GM19023 (cell line): ENCODE measurements at regions not wholly inside any gene's neighbourhood (a gene's known extent, or its start where the extent isn't known, plus 50 kb on each side); places are given as distances from the start of the nearest gene placed in this dataset.
"Not testable (repeated sequence)": the region's sequence is repeated elsewhere in the genome, so short reads cannot be mapped to it uniquely, and the experiment has no call there.

ENCODE experiments used
- ATAC-seq: cut with Tn5 transposase; IDR thresholded peaks from one replicate; pipeline ENCODE4 v1.9.1; 2021; ENCODE audit warnings: mild to moderate bottlenecking, moderate library complexity; ENCODE audit not compliant: unreplicated experiment

- no peak for ATAC-seq
Measured at GRCh38 chr1:70667494-70668170, 256.6 kb downstream of the CTH start.

- no peak for ATAC-seq
Measured at GRCh38 chr1:70671006-70671405, 259.9 kb downstream of the CTH start.

- ATAC-seq = no peak
Measured at GRCh38 chr1:70672442-70672888, 261.4 kb downstream of the CTH start.

- ATAC-seq = no peak
Measured at GRCh38 chr1:70674941-70675685, 264.0 kb downstream of the CTH start.

GRCh38 chr1:70675737-70676156 lies 264.7 kb downstream of the CTH start:
- ATAC-seq = peak; percentile 60

- peak; percentile 99 for ATAC-seq
Measured at GRCh38 chr1:70685300-70686286, 274.5 kb downstream of the CTH start.

GRCh38 chr1:70688580-70688979 lies 277.5 kb downstream of the CTH start:
- no peak for ATAC-seq

GRCh38 chr1:70706381-70707037 lies 295.4 kb downstream of the CTH start:
- no peak for ATAC-seq

GRCh38 chr1:70707214-70707613 lies 296.1 kb downstream of the CTH start:
- ATAC-seq = no peak

- no peak for ATAC-seq
Measured at GRCh38 chr1:70714149-70714548, 303.1 kb downstream of the CTH start.

- ATAC-seq = no peak
Measured at GRCh38 chr1:70717211-70717610, 306.1 kb downstream of the CTH start.

GRCh38 chr1:70717656-70718055 lies 306.6 kb downstream of the CTH start:
- no peak for ATAC-seq

GRCh38 chr1:70718086-70718630 lies 307.1 kb downstream of the CTH start:
- ATAC-seq = no peak

GRCh38 chr1:70719154-70719553 lies 308.1 kb downstream of the CTH start:
- ATAC-seq = no peak

GRCh38 chr1:70720109-70720508 lies 309.0 kb downstream of the CTH start:
- ATAC-seq = no peak

- ATAC-seq = no peak
Measured at GRCh38 chr1:70720521-70720920, 309.5 kb downstream of the CTH start.

- no peak for ATAC-seq
Measured at GRCh38 chr1:70727886-70728489, 316.9 kb downstream of the CTH start.

- not testable (repeated sequence) for ATAC-seq
Measured at GRCh38 chr1:70736518-70736917, 311.1 kb downstream of the PTGER3 start.

- no peak for ATAC-seq
Measured at GRCh38 chr1:70737125-70737524, 310.5 kb downstream of the PTGER3 start.

GRCh38 chr1:70738624-70739023 lies 309.0 kb downstream of the PTGER3 start:
- ATAC-seq = no peak
